ENCODE measurements at regions not wholly inside any gene's neighbourhood (a gene's known extent, or its start where the extent isn't known, plus 50 kb on each side); places are given as distances from the start of the nearest gene placed in this dataset.

DNA sequence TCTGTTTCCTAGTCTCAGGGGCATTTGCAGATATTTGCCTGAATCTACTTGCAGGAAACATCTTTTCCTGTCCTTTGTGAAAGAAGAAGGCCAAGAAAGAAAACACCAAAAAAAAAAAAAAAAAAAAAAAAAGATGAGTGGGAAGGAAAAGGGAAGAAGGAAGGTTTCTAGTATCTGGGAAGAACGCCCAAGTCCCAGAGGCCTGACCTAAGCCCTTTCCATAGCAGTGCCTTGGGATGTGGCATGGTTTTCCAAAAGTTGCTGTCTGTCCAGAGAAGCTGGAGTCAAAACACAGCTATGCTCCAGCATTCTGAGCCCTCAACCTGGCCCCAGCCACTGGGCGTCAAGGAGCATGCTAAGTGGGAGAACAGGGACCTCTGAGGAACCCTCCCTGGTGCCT is 123.5 kb downstream of the INHBB start:
- no peak overlapping the region for H3K4me2 ChIP-seq (ENCODE audit: low read length)
- no peak overlapping the region for H4K91ac ChIP-seq (ENCODE audit: low read depth, low read length)
- no CpG with 5 or more reads among the region's 2 CpGs for WGBS (ENCODE audit: extremely low coverage, insufficient coverage, insufficient read length)
- H3K23ac ChIP-seq (ENCODE audit: low read length) = no peak overlapping the region
- H3K14ac ChIP-seq (ENCODE audit: low read length) = no peak overlapping the region
- no peak for DNase-seq
- H3K9ac ChIP-seq (ENCODE audit: low read length) = no peak overlapping the region
- no peak overlapping the region for H2BK5ac ChIP-seq (ENCODE audit: low read depth, low read length, poor library complexity)
- peaks cover 3% of the 10 kb centered on the region in 2 experiments for H3K4me1 ChIP-seq (ENCODE audit: control insufficient read depth in 1 of 2, insufficient read depth in 2 of 2, low read length in 2 of 2)
- H3K4me3 ChIP-seq (ENCODE audit: low read depth, low read length) = no peak overlapping the region
- H3K27ac ChIP-seq (ENCODE audit: low read depth, low read length) = no peak overlapping the region
- no peaks in the 10 kb centered on the region for H3K79me1 ChIP-seq (ENCODE audit: low read length)
- H3K9me3 ChIP-seq (ENCODE audit: insufficient read depth, low read depth, low read length) = peaks cover 9% of the 10 kb centered on the region
- H3K79me2 ChIP-seq (ENCODE audit: control insufficient read depth, insufficient read depth, low read length, poor library complexity) = no peaks in the 10 kb centered on the region
- no peak overlapping the region for H3K18ac ChIP-seq (ENCODE audit: low read length)
- no peak overlapping the region for H2AK5ac ChIP-seq (ENCODE audit: low read length)
- H2AFZ ChIP-seq (ENCODE audit: insufficient read depth, low read length, poor library complexity) = no peak overlapping the region
- no peak overlapping the region for H4K8ac ChIP-seq (ENCODE audit: low read depth, low read length)
- no peak overlapping the region for H2BK12ac ChIP-seq (ENCODE audit: low read length)
- peaks cover 2% of the 10 kb centered on the region for H3K27me3 ChIP-seq (ENCODE audit: insufficient read depth, low read length)
- H4K12ac ChIP-seq (ENCODE audit: low read depth, low read length) = no peak overlapping the region
- no peak overlapping the region for H2BK120ac ChIP-seq (ENCODE audit: insufficient read depth, low read length, poor library complexity)
- H3K36me3 ChIP-seq (ENCODE audit: control insufficient read depth in 1 of 2, insufficient read depth in 2 of 2, low read length in 2 of 2) = no peaks in the 10 kb centered on the region
- H3K4ac ChIP-seq (ENCODE audit: low read depth, low read length) = no peak overlapping the region

DNA sequence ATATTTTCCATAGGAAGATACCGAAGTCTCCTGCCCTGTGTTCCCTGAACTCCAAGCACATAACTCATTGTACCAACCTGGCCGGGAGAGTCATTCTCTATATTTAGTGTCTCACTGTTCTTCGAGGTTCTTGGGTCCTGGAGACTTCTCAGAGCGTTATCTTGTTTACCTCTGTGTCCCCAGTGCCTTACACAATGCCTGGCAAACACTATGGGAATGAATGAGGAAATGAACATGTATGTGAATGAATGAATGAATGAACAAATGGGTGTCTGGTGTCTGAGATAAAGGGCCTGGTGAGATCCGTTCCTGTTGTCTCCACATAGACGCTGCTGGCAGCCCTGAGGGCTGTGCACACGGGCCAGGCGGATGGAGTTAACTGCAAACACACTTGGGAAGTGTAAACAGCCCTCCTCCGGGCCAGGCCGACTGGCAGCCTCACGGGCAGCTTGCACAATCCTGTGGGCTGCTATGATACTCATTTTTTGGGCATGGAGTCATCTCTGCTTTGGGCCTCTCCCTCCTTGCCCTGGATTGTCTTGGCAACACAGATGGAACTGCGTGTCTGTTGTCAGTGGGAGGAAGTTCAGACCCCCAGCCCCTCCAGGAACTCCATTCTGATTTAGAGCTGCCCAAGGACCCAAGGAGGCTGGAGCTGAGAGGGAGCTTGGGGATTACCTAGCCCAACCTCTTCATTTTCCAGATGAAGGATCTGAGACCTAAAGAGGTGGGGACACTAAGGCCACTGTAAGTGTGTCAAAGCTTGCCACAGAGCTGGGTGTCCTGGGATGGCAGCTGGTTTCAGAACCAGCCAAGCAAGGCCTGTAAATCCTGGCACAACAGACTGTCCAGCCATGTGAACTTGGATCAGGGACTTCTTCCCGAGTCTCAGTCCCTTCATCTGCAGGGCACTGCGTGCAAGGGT is 124.4 kb downstream of the INHBB start:
- Histone ChIP-seq H3K79me2 (ENCODE audit: control insufficient read depth, insufficient read depth, low read length, poor library complexity) (no peaks in the 10 kb centered on the region), H4K12ac (ENCODE audit: low read depth, low read length) (no peak overlapping the region), H2BK120ac (ENCODE audit: insufficient read depth, low read length, poor library complexity) (no peak overlapping the region), H3K4me2 (ENCODE audit: low read length) (no peak overlapping the region), H3K18ac (ENCODE audit: low read length) (no peak overlapping the region), H2BK12ac (ENCODE audit: low read length) (no peak overlapping the region), H3K27me3 (ENCODE audit: insufficient read depth, low read length) (peaks cover 2% of the 10 kb centered on the region), H2BK5ac (ENCODE audit: low read depth, low read length, poor library complexity) (no peak overlapping the region), H3K23ac (ENCODE audit: low read length) (no peak overlapping the region), H3K4me1 (ENCODE audit: control insufficient read depth in 1 of 2, insufficient read depth in 2 of 2, low read length in 2 of 2) (peaks cover 3% of the 10 kb centered on the region in 2 experiments), H3K9me3 (ENCODE audit: insufficient read depth, low read depth, low read length) (peaks cover 9% of the 10 kb centered on the region), H3K27ac (ENCODE audit: low read depth, low read length) (no peak overlapping the region), H3K14ac (ENCODE audit: low read length) (no peak overlapping the region), H2AK5ac (ENCODE audit: low read length) (no peak overlapping the region), H3K79me1 (ENCODE audit: low read length) (no peaks in the 10 kb centered on the region), H4K91ac (ENCODE audit: low read depth, low read length) (no peak overlapping the region), H4K8ac (ENCODE audit: low read depth, low read length) (no peak overlapping the region), H2AFZ (ENCODE audit: insufficient read depth, low read length, poor library complexity) (peak overlapping the region; percentile 23), H3K4ac (ENCODE audit: low read depth, low read length) (no peak overlapping the region), H3K9ac (ENCODE audit: low read length) (no peak overlapping the region), H3K4me3 (ENCODE audit: low read depth, low read length) (no peak overlapping the region), H3K36me3 (ENCODE audit: control insufficient read depth in 1 of 2, insufficient read depth in 2 of 2, low read length in 2 of 2) (no peaks in the 10 kb centered on the region)
- WGBS (ENCODE audit: extremely low coverage, insufficient coverage, insufficient read length) = no CpG with 5 or more reads among the region's 14 CpGs
- peak; percentile 94 for DNase-seq

DNA sequence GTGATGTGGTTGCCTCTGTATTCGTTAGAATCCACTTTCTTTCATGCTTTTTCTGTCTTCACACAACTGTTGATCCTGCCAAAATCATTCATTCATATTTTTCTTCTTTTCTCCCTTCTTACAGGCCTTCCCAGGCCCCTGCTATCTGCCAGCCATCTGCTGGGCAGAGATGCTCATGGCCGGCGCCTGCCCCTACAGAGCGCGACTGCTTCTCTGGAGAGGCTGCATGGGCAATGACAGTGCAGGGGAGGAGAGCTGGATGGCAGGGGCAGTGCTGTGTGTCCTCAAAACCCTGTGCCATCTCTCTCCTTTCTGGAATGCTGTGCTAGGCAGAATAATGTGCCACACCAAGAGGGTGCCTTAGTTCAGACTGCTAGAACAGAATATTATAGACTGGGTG is 125.2 kb downstream of the INHBB start:
- no peak overlapping the region for H2BK12ac ChIP-seq (ENCODE audit: low read length)
- no peaks in the 10 kb centered on the region for H3K79me2 ChIP-seq (ENCODE audit: control insufficient read depth, insufficient read depth, low read length, poor library complexity)
- no peak overlapping the region for H3K23ac ChIP-seq (ENCODE audit: low read length)
- no CpG with 5 or more reads among the region's 5 CpGs for WGBS (ENCODE audit: extremely low coverage, insufficient coverage, insufficient read length)
- H3K27ac ChIP-seq (ENCODE audit: low read depth, low read length) = no peak overlapping the region
- no peak overlapping the region for H3K14ac ChIP-seq (ENCODE audit: low read length)
- H3K4me1 ChIP-seq (ENCODE audit: control insufficient read depth in 1 of 2, insufficient read depth in 2 of 2, low read length in 2 of 2) = no peaks in the 10 kb centered on the region
- no peak overlapping the region for H3K4ac ChIP-seq (ENCODE audit: low read depth, low read length)
- H4K91ac ChIP-seq (ENCODE audit: low read depth, low read length) = no peak overlapping the region
- no peak overlapping the region for H2BK120ac ChIP-seq (ENCODE audit: insufficient read depth, low read length, poor library complexity)
- no peak for DNase-seq
- H2BK5ac ChIP-seq (ENCODE audit: low read depth, low read length, poor library complexity) = no peak overlapping the region
- H3K36me3 ChIP-seq (ENCODE audit: control insufficient read depth in 1 of 2, insufficient read depth in 2 of 2, low read length in 2 of 2) = no peaks in the 10 kb centered on the region
- no peak overlapping the region for H2AK5ac ChIP-seq (ENCODE audit: low read length)
- no peak overlapping the region for H2AFZ ChIP-seq (ENCODE audit: insufficient read depth, low read length, poor library complexity)
- no peak overlapping the region for H3K4me3 ChIP-seq (ENCODE audit: low read depth, low read length)
- no peak overlapping the region for H3K4me2 ChIP-seq (ENCODE audit: low read length)
- no peak overlapping the region for H4K8ac ChIP-seq (ENCODE audit: low read depth, low read length)
- peaks cover 9% of the 10 kb centered on the region for H3K9me3 ChIP-seq (ENCODE audit: insufficient read depth, low read depth, low read length)
- peaks cover 2% of the 10 kb centered on the region for H3K27me3 ChIP-seq (ENCODE audit: insufficient read depth, low read length)
- no peaks in the 10 kb centered on the region for H3K79me1 ChIP-seq (ENCODE audit: low read length)
- H4K12ac ChIP-seq (ENCODE audit: low read depth, low read length) = no peak overlapping the region
- no peak overlapping the region for H3K18ac ChIP-seq (ENCODE audit: low read length)
- H3K9ac ChIP-seq (ENCODE audit: low read length) = no peak overlapping the region

DNA sequence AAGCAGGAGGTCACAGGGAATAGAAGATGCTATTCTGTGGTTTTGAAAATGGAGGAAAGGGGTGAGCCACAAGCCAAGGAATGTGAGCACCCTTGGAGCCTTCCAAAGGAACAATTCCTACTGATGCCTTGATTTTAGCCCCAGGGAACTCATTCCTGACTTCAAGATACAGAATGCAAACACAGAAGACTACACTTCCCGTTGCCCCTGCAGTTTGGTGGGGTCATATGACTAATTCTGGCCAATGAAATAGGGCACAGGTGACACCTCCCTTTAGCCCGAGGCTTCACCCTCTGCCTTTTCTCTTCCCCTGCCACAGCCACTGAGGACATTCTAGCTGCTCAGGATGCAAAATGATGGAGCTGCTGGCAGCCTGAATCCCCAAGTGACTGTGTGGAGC is 126.1 kb downstream of the INHBB start:
- Histone ChIP-seq H3K18ac (ENCODE audit: low read length) (no peak overlapping the region), H3K23ac (ENCODE audit: low read length) (no peak overlapping the region), H4K12ac (ENCODE audit: low read depth, low read length) (no peak overlapping the region), H2AFZ (ENCODE audit: insufficient read depth, low read length, poor library complexity) (no peak overlapping the region), H3K27ac (ENCODE audit: low read depth, low read length) (no peak overlapping the region), H3K79me2 (ENCODE audit: control insufficient read depth, insufficient read depth, low read length, poor library complexity) (no peaks in the 10 kb centered on the region), H3K9me3 (ENCODE audit: insufficient read depth, low read depth, low read length) (peaks cover 9% of the 10 kb centered on the region), H3K27me3 (ENCODE audit: insufficient read depth, low read length) (peaks cover 2% of the 10 kb centered on the region), H3K4me3 (ENCODE audit: low read depth, low read length) (no peak overlapping the region), H3K4me1 (ENCODE audit: control insufficient read depth in 1 of 2, insufficient read depth in 2 of 2, low read length in 2 of 2) (no peaks in the 10 kb centered on the region), H3K79me1 (ENCODE audit: low read length) (no peaks in the 10 kb centered on the region), H3K4ac (ENCODE audit: low read depth, low read length) (no peak overlapping the region), H3K9ac (ENCODE audit: low read length) (no peak overlapping the region), H3K4me2 (ENCODE audit: low read length) (no peak overlapping the region), H2BK12ac (ENCODE audit: low read length) (no peak overlapping the region), H4K91ac (ENCODE audit: low read depth, low read length) (no peak overlapping the region), H4K8ac (ENCODE audit: low read depth, low read length) (no peak overlapping the region), H2BK120ac (ENCODE audit: insufficient read depth, low read length, poor library complexity) (no peak overlapping the region), H3K36me3 (ENCODE audit: control insufficient read depth in 1 of 2, insufficient read depth in 2 of 2, low read length in 2 of 2) (no peaks in the 10 kb centered on the region), H2BK5ac (ENCODE audit: low read depth, low read length, poor library complexity) (no peak overlapping the region), H3K14ac (ENCODE audit: low read length) (no peak overlapping the region), H2AK5ac (ENCODE audit: low read length) (no peak overlapping the region)
- peak in 1 of 2 donors; percentile 16 for DNase-seq
- WGBS (ENCODE audit: extremely low coverage, insufficient coverage, insufficient read length) = no CpG with 5 or more reads among the region's 2 CpGs

All from trophoblast cell (in vitro differentiated cells and primary cell).